BLaER1 (cell line): ENCODE measurements at regions not wholly inside any gene's neighbourhood (a gene's known extent, or its start where the extent isn't known, plus 50 kb on each side); places are given as distances from the start of the nearest gene placed in this dataset.
A peak's percentile ranks its signal among the peaks of the same experiment; 100 is the strongest.
"Not testable (repeated sequence)": the region's sequence is repeated elsewhere in the genome, so short reads cannot be mapped to it uniquely, and the experiment has no call there.

ENCODE experiments used
- H3K27ac ChIP-seq: shearing (Covaris generic); formaldehyde crosslinking; 2 replicates; pipeline ENCODE4 v1.8.1; 2022
- H3K27me3 ChIP-seq: shearing (Covaris generic); formaldehyde crosslinking; 2 replicates; pipeline ENCODE4 v1.8.1; 2022
- H3K36me3 ChIP-seq: shearing (Covaris generic); formaldehyde crosslinking; 2 replicates; pipeline ENCODE4 v1.8.1; 2022
- H3K4me1 ChIP-seq: shearing (Covaris generic); formaldehyde crosslinking; 2 replicates; pipeline ENCODE4 v1.8.1; 2022
- H3K4me2 ChIP-seq: shearing (Covaris generic); formaldehyde crosslinking; 2 replicates; pipeline ENCODE4 v1.8.1; 2022
- H3K4me3 ChIP-seq: shearing (Covaris generic); formaldehyde crosslinking; 2 replicates; pipeline ENCODE4 v1.8.1; 2022
- H3K9ac ChIP-seq: shearing (Covaris generic); formaldehyde crosslinking; 2 replicates; pipeline ENCODE4 v1.8.1; 2022
- H3K9me3 ChIP-seq: shearing (Covaris generic); formaldehyde crosslinking; 2 replicates; pipeline ENCODE4 v1.8.1; 2022
- H4K20me1 ChIP-seq: shearing (Covaris generic); formaldehyde crosslinking; 2 replicates; pipeline ENCODE4 v1.8.1; 2022
- Cebpa-rat ChIP-seq: shearing (Covaris generic); IDR thresholded peaks from 2 replicates; pipeline ENCODE4 v1.8.1; 2022

- H3K9me3 ChIP-seq: no peaks in the 10 kb centered on the region
- no peak overlapping the region for H3K9ac ChIP-seq
- no peak overlapping the region for H3K4me2 ChIP-seq
- no peaks in the 10 kb centered on the region for H3K36me3 ChIP-seq
- TF ChIP-seq Cebpa-rat: no peak
- peaks cover 53% of the 10 kb centered on the region for H3K4me1 ChIP-seq
- no peaks in the 10 kb centered on the region for H4K20me1 ChIP-seq
- no peak overlapping the region for H3K4me3 ChIP-seq
- no peak overlapping the region for H3K27ac ChIP-seq
- H3K27me3 ChIP-seq: no peaks in the 10 kb centered on the region
Observed at GRCh38 chr14:106393742-106394141, 867.4 kb downstream of the TMEM121 start.

DNA sequence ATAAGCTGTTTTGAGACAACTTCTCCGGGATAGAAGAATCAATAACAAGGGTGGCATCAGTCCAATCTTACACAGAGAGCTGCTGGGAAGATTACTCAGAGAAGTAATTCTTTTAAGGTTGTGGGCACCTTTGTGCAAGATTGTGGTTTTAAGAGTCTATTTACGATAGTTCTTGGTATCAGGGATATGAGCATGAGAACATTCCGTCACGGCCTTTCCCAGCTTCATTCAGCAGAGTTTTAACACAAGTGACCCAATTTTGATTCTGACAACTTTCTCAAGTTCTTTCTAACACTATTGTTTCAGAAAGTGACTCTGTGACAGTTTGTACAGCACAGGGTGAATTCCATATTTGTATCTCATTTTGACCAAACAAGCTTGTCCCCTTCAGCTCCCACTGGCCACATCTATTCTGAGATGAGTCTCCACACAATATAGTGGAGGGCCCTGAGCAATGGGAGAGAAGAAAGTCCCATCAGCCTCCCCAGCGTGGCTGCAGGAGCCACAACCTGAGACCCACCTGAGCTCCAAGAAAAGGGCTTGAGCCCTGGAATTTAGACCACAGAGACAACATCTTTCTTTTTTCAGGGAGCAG lies 869.2 kb downstream of the TMEM121 start:
- Histone ChIP-seq H4K20me1 (no peaks in the 10 kb centered on the region), H3K27ac (peak overlapping the region; percentile 26; the same call in 1 of the 2 replicates), H3K9me3 (no peaks in the 10 kb centered on the region), H3K4me1 (peaks cover 38% of the 10 kb centered on the region), H3K4me2 (peak overlapping the region; percentile 66), H3K27me3 (no peaks in the 10 kb centered on the region), H3K4me3 (no peak overlapping the region), H3K36me3 (no peaks in the 10 kb centered on the region), H3K9ac (no peak overlapping the region)
- TF ChIP-seq Cebpa-rat: no peak

- no peaks in the 10 kb centered on the region for H3K9me3 ChIP-seq
- H3K4me2 ChIP-seq: peak overlapping the region; percentile 66
- no peaks in the 10 kb centered on the region for H3K36me3 ChIP-seq
- no peaks in the 10 kb centered on the region for H3K27me3 ChIP-seq
- TF ChIP-seq Cebpa-rat: no peak
- H3K27ac ChIP-seq: peak overlapping the region; percentile 26; the same call in 1 of the 2 replicates
- peaks cover 36% of the 10 kb centered on the region for H3K4me1 ChIP-seq
- H3K4me3 ChIP-seq: no peak overlapping the region
- H3K9ac ChIP-seq: no peak overlapping the region
- H4K20me1 ChIP-seq: no peaks in the 10 kb centered on the region
Observed at GRCh38 chr14:106396999-106397398, 870.6 kb downstream of the TMEM121 start.

- H4K20me1 ChIP-seq, H3K27ac ChIP-seq, H3K4me2 ChIP-seq, H3K9me3 ChIP-seq, H3K36me3 ChIP-seq, H3K4me3 ChIP-seq, H3K9ac ChIP-seq, H3K27me3 ChIP-seq: not testable (repeated sequence)
- H3K4me1 ChIP-seq: peaks cover 29% of the 10 kb centered on the region
Observed at GRCh38 chr14:106398931-106399331, 872.5 kb downstream of the TMEM121 start.

DNA sequence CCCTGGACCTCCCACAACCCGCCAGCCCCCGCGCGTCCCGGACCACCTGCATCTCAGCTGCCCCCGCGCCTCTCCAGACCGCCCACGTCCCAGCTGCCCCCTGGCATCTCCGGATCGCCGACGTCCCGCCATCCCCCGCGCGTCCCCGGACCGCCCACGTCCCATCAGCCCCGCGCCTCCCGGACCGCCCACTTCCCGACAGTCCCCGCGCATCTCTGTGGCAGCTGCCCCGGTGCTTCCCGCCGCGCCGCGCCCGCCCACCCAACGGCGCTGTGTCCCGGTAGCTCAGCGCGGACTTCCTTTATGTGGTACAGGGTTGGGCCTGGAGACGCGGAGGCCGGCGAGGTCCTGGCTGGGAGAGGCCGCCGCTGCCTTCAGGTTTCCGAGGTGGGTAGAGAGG lies 874.9 kb downstream of the TMEM121 start:
- not testable (repeated sequence) for H3K36me3 ChIP-seq, H3K4me3 ChIP-seq, H3K27me3 ChIP-seq, H3K4me2 ChIP-seq, H3K27ac ChIP-seq, H3K9me3 ChIP-seq, H3K9ac ChIP-seq, H4K20me1 ChIP-seq
- peaks cover 17% of the 10 kb centered on the region for H3K4me1 ChIP-seq

DNA sequence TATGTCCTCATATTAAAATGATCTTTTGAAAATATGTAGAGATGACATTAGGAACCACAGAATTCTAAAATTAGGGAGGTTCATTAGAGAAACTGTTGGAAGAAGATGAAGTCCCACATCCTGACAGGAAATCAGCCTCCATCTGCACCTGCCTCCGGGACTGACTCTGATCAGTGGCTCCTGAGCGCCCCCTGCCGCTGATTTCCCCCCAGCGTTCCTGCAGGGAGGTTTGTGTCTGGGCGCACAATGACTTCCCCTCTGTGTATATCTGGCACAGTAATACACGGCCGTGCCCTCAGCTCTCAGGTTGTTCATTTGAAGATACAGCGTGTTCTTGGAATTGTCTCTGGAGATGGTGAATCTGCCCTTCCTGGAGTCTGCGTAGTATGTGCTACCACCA lies 883.8 kb downstream of the TMEM121 start:
- not testable (repeated sequence) for H3K27me3 ChIP-seq, H3K9me3 ChIP-seq, H3K9ac ChIP-seq, H4K20me1 ChIP-seq, H3K27ac ChIP-seq, H3K4me3 ChIP-seq, H3K36me3 ChIP-seq
- H3K4me2 ChIP-seq: peak overlapping the region; percentile 47
- H3K4me1 ChIP-seq: peaks cover 26% of the 10 kb centered on the region

DNA sequence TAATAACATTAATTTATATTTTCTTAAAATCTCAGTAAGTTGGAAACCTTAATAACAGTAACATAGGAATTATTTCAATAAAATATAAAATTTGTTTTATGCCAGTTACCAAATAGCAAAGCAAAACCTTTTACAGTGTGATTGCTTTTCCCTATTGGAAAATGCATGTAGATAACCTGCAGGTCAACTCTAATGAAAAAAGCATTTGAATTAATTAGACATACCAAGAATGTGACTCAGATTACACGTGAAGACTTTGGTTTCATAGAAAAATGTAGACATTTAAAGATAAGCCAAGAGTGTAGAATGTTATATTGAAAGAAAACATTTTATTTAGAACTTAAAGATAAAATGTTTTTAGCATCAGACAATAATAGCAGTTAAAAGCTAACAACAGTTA lies 888.1 kb downstream of the TMEM121 start:
- Histone ChIP-seq H3K4me2 (no peak overlapping the region), H3K9me3 (no peaks in the 10 kb centered on the region), H4K20me1 (no peaks in the 10 kb centered on the region), H3K4me1 (peaks cover 36% of the 10 kb centered on the region), H3K27ac (no peak overlapping the region), H3K9ac (no peak overlapping the region), H3K36me3 (no peaks in the 10 kb centered on the region), H3K27me3 (no peaks in the 10 kb centered on the region), H3K4me3 (no peak overlapping the region)
- TF ChIP-seq Cebpa-rat: no peak

DNA sequence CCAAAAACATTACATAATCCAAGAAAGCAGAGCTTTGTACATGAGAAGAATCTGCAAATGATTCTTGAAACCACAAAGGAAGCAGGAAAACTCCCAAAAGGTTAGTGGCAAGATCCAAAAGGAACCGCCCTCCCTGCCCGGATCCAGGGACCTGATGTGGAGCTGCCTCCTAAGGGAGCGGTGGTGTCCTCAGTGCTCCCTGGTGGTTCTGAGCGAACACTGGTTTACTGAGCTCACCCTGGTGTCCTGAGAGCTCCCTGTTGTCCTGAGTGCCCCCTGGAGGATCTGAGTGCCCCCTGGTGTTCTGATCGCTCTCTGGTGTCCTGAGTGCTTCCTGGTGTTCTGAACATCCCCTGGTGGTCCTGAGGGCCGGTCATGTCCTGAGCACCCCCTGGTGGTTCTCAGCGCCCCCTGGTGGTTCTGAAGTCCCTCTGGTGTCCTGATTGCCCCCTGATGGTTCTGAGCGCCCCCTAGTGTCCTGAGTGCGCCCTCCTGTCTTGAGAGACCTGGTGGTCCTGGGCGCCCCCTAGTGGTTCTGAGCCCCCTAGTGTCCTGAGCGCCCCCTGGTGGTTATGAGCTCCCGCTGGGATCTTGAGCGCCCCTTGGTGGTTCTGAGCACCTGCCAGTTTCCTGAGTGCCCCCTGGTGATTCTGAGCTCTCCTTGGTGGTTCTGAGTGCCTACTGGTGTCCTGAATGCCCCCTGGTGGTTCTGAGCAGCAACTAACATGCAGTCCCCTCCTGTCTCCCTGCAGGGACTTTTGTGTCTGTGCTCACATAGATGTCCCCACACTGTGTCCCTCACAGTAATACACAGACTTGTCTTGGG lies 891.1 kb downstream of the TMEM121 start:
- TF ChIP-seq Cebpa-rat: no peak
- Histone ChIP-seq H3K4me3 (no peak overlapping the region), H3K9me3 (no peaks in the 10 kb centered on the region)

GRCh38 chr14:106419376-106419965 lies 893.1 kb downstream of the TMEM121 start:
- no peaks in the 10 kb centered on the region for H3K9me3 ChIP-seq
- H3K27me3 ChIP-seq: no peaks in the 10 kb centered on the region
- peaks cover 40% of the 10 kb centered on the region for H3K4me1 ChIP-seq
- no peak overlapping the region for H3K27ac ChIP-seq
- no peak overlapping the region for H3K4me2 ChIP-seq
- H3K9ac ChIP-seq: no peak overlapping the region
- H4K20me1 ChIP-seq: no peaks in the 10 kb centered on the region
- no peak overlapping the region for H3K4me3 ChIP-seq
- no peaks in the 10 kb centered on the region for H3K36me3 ChIP-seq
- no peak for TF ChIP-seq Cebpa-rat

More for the DNA sequence above, 891.1 kb downstream of the TMEM121 start:
- H3K4me1 ChIP-seq: peaks cover 22% of the 10 kb centered on the region
- no peak overlapping the region for H3K4me2 ChIP-seq
- H3K36me3 ChIP-seq: no peaks in the 10 kb centered on the region
- H3K27me3 ChIP-seq: no peaks in the 10 kb centered on the region
- H4K20me1 ChIP-seq: no peaks in the 10 kb centered on the region
- H3K27ac ChIP-seq: no peak overlapping the region
- no peak overlapping the region for H3K9ac ChIP-seq

- not testable (repeated sequence) for H3K36me3 ChIP-seq, H3K27me3 ChIP-seq, H4K20me1 ChIP-seq, H3K9me3 ChIP-seq, H3K9ac ChIP-seq
- Histone ChIP-seq H3K4me3 (0 out of 2 replicates have a peak overlapping the region, but pooled peaks have one; percentile 22), H3K4me2 (peak overlapping the region; percentile 70), H3K4me1 (peaks cover 53% of the 10 kb centered on the region), H3K27ac (peak overlapping the region; percentile 55)
Observed at GRCh38 chr14:106421431-106422033, 895.1 kb downstream of the TMEM121 start.
